Thyroid gland (tissue), 4 donors: ENCODE measurements at regions not wholly inside any gene's neighbourhood (a gene's known extent, or its start where the extent isn't known, plus 50 kb on each side); places are given as distances from the start of the nearest gene placed in this dataset.

Experiments
- POLR2A ChIP-seq, 2 donors: fragments of 450-650 bp; IDR thresholded peaks; one replicate each; pipeline ENCODE4 v1.6.1; 2017; ENCODE audit warnings: antibody characterized with exemption in 2 of 2, mild to moderate bottlenecking in 2 of 2, moderate library complexity in 1 of 2
- TF ChIP-seq, protein P1 (sequence below), 6 experiments: fragments of 200-600 bp in 3 of 6; fragments of 450-650 bp in 3 of 6; sonication (generic) in 3 of 6; IDR thresholded peaks; one replicate each; pipeline ENCODE4 v1.5.1; 2016 to 2019; ENCODE audit warnings: antibody characterized with exemption in 6 of 6, mild to moderate bottlenecking in 2 of 6, inconsistent platforms in 1 of 6, moderate library complexity in 1 of 6

DNA sequence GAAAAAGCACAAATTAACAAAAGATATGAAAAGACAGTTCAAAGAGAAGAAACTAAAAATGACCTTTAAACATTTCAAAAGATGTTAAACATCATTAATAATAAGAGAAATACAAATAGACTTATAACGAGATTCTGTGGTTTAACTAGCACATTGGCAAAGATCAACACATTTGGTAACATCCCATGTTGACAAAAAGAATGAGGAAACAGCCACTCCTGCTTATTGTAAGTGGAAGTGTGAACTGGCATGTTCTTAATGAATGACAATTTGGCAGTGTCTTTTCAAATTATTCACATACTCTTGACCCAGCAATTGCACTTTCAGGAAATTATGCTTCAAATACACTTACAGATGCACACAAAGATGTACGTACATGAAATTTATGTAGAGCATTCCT, 176.3 kb downstream of the TLE1 start:
- TF ChIP-seq, protein P1, sequence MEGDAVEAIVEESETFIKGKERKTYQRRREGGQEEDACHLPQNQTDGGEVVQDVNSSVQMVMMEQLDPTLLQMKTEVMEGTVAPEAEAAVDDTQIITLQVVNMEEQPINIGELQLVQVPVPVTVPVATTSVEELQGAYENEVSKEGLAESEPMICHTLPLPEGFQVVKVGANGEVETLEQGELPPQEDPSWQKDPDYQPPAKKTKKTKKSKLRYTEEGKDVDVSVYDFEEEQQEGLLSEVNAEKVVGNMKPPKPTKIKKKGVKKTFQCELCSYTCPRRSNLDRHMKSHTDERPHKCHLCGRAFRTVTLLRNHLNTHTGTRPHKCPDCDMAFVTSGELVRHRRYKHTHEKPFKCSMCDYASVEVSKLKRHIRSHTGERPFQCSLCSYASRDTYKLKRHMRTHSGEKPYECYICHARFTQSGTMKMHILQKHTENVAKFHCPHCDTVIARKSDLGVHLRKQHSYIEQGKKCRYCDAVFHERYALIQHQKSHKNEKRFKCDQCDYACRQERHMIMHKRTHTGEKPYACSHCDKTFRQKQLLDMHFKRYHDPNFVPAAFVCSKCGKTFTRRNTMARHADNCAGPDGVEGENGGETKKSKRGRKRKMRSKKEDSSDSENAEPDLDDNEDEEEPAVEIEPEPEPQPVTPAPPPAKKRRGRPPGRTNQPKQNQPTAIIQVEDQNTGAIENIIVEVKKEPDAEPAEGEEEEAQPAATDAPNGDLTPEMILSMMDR (IDR thresholded peaks at IDR 0.05) = no peak
- TF ChIP-seq POLR2A (IDR thresholded peaks at IDR 0.05) = no peak
